ENCODE measurements at regions not wholly inside any gene's neighbourhood (a gene's known extent, or its start where the extent isn't known, plus 50 kb on each side); places are given as distances from the start of the nearest gene placed in this dataset.

- H2AFZ ChIP-seq (ENCODE audit: low read depth), result no peak overlapping the region
- H3K27ac ChIP-seq (ENCODE audit: low read depth in 2 of 2, low read length in 1 of 2), result no peak overlapping the region
- H3K9me2 ChIP-seq, result no peaks in the 10 kb centered on the region
- TF ChIP-seq CTCF (IDR thresholded peaks at IDR 0.05) (no peak), EP300 (IDR thresholded peaks at IDR 0.05; ENCODE audit: borderline replicate concordance in 1 of 2, low read depth in 1 of 2, low read length in 1 of 2) (no peak)
- H3K27me3 ChIP-seq (ENCODE audit: insufficient read depth), result no peaks in the 10 kb centered on the region
- H3F3A ChIP-seq (replicated peaks; ENCODE audit: insufficient read depth), result no peaks in the 10 kb centered on the region
- POLR2A ChIA-PET, result no interaction called here
- H3K4me3 ChIP-seq (ENCODE audit: low read depth in 2 of 2, low read length in 1 of 2), result no peak overlapping the region
- no peak overlapping the region for H3K4me2 ChIP-seq
- CTCF ChIA-PET, result no interaction called here
- no peaks in the 10 kb centered on the region for H4K20me1 ChIP-seq (ENCODE audit: insufficient read depth)
- no peaks in the 10 kb centered on the region; a peak in 1 of 4 replicates for H3K4me1 ChIP-seq (ENCODE audit: control insufficient read depth in 1 of 2, insufficient read depth in 2 of 2, low read depth in 1 of 2, low read length in 1 of 2)
- H3K79me2 ChIP-seq (ENCODE audit: insufficient read depth), result no peaks in the 10 kb centered on the region
- H3K36me3 ChIP-seq (replicated peaks in 1 of 2; ENCODE audit: control insufficient read depth in 1 of 2, insufficient read depth in 2 of 2, low read length in 1 of 2), result no peaks in the 10 kb centered on the region
- H3K9ac ChIP-seq, result no peak overlapping the region
- WGBS (ENCODE audit: low lambda C conversion rate), result 21% methylated on average over 3 of the region's 3 CpGs
- no peak for DNase-seq
- no peaks in the 10 kb centered on the region for H3K9me3 ChIP-seq
Observed at GRCh38 chr10:56507033-56507432, 146.0 kb upstream of the ZWINT start.

GRCh38 chr10:56505555-56505954 is 144.5 kb upstream of the ZWINT start:
- TF ChIP-seq GATA2 (CRISPR knock-in tag; IDR thresholded peaks at IDR 0.05) (peak; percentile 29; the same call in 1 of the 2 replicates), MAX (IDR thresholded peaks at IDR 0.05; ENCODE audit: low read depth) (no peak)
- H3K9me3 ChIP-seq, result no peaks in the 10 kb centered on the region
- H3K36me3 ChIP-seq (replicated peaks in 1 of 2; ENCODE audit: control insufficient read depth in 1 of 2, insufficient read depth in 2 of 2, low read length in 1 of 2), result no peaks in the 10 kb centered on the region
- no peaks in the 10 kb centered on the region for H4K20me1 ChIP-seq (ENCODE audit: insufficient read depth)
- H3K79me2 ChIP-seq (ENCODE audit: insufficient read depth), result no peaks in the 10 kb centered on the region
- ChIA-PET CTCF (no interaction called here), POLR2A (no interaction called here)
- H3K4me3 ChIP-seq (ENCODE audit: low read depth in 2 of 2, low read length in 1 of 2), result no peak overlapping the region
- WGBS (ENCODE audit: low lambda C conversion rate), result 42% methylated on average over 3 of the region's 3 CpGs
- H3K27ac ChIP-seq (ENCODE audit: low read depth in 2 of 2, low read length in 1 of 2), result no peak overlapping the region
- H3K4me2 ChIP-seq, result no peak overlapping the region
- no peaks in the 10 kb centered on the region for H3K9me2 ChIP-seq
- H2AFZ ChIP-seq (ENCODE audit: low read depth), result no peak overlapping the region
- H3K27me3 ChIP-seq (ENCODE audit: insufficient read depth), result no peaks in the 10 kb centered on the region
- no peaks in the 10 kb centered on the region for H3F3A ChIP-seq (replicated peaks; ENCODE audit: insufficient read depth)
- H3K9ac ChIP-seq, result no peak overlapping the region
- no peaks in the 10 kb centered on the region; a peak in 1 of 4 replicates for H3K4me1 ChIP-seq (ENCODE audit: control insufficient read depth in 1 of 2, insufficient read depth in 2 of 2, low read depth in 1 of 2, low read length in 1 of 2)
- DNase-seq, result peak; percentile 7

GRCh38 chr10:56496186-56496486 is 135.1 kb upstream of the ZWINT start:
- CTCF ChIA-PET, result interaction anchor here (0.6 to 1.1 kb wide), 2 partner anchors 8 to 14 kb away, joined by 3 to 4 read pairs; no protein-coding TSS in a partner anchor
- H4K20me1 ChIP-seq (ENCODE audit: insufficient read depth), result no peaks in the 10 kb centered on the region
- no peak for DNase-seq
- no peaks in the 10 kb centered on the region for H3K79me2 ChIP-seq (ENCODE audit: insufficient read depth)
- no peak overlapping the region for H3K4me2 ChIP-seq
- no peaks in the 10 kb centered on the region; a peak in 2 of 4 replicates for H3K4me1 ChIP-seq (ENCODE audit: control insufficient read depth in 1 of 2, insufficient read depth in 2 of 2, low read depth in 1 of 2, low read length in 1 of 2)
- no peaks in the 10 kb centered on the region for H3K36me3 ChIP-seq (replicated peaks in 1 of 2; ENCODE audit: control insufficient read depth in 1 of 2, insufficient read depth in 2 of 2, low read length in 1 of 2)
- no peaks in the 10 kb centered on the region for H3K9me2 ChIP-seq
- H3F3A ChIP-seq (replicated peaks; ENCODE audit: insufficient read depth), result no peaks in the 10 kb centered on the region
- 24% methylated on average over 2 of the region's 2 CpGs for WGBS (ENCODE audit: low lambda C conversion rate)
- H3K4me3 ChIP-seq (ENCODE audit: low read depth in 2 of 2, low read length in 1 of 2), result no peak overlapping the region
- no peaks in the 10 kb centered on the region for H3K9me3 ChIP-seq
- POLR2A ChIA-PET, result no interaction called here
- no peak overlapping the region for H3K9ac ChIP-seq
- H3K27ac ChIP-seq (ENCODE audit: low read depth in 2 of 2, low read length in 1 of 2), result no peak overlapping the region
- H2AFZ ChIP-seq (ENCODE audit: low read depth), result no peak overlapping the region
- H3K27me3 ChIP-seq (ENCODE audit: insufficient read depth), result no peaks in the 10 kb centered on the region
- no peak for TF ChIP-seq FOXM1 (IDR thresholded peaks at IDR 0.05; ENCODE audit: low read depth)
- TF ChIP-seq TAF1 (IDR thresholded peaks at IDR 0.05; ENCODE audit: borderline replicate concordance, low read depth, low read length), result no peak
- no peak for TF ChIP-seq EP300 (IDR thresholded peaks at IDR 0.05; ENCODE audit: borderline replicate concordance in 1 of 2, low read depth in 1 of 2, low read length in 1 of 2)
- TF ChIP-seq, protein P1, sequence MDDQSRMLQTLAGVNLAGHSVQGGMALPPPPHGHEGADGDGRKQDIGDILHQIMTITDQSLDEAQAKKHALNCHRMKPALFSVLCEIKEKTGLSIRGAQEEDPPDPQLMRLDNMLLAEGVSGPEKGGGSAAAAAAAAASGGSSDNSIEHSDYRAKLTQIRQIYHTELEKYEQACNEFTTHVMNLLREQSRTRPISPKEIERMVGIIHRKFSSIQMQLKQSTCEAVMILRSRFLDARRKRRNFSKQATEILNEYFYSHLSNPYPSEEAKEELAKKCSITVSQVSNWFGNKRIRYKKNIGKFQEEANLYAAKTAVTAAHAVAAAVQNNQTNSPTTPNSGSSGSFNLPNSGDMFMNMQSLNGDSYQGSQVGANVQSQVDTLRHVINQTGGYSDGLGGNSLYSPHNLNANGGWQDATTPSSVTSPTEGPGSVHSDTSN (IDR thresholded peaks at IDR 0.05), result no peak
- TF ChIP-seq GABPA (IDR thresholded peaks at IDR 0.05; ENCODE audit: low read depth), result no peak
- no peak for TF ChIP-seq POLR2AphosphoS5 (IDR thresholded peaks at IDR 0.05; ENCODE audit: low read depth, low read length)
- TF ChIP-seq YY1 (IDR thresholded peaks at IDR 0.05; ENCODE audit: low read depth), result no peak
